Small intestine (tissue), 7 donors: ENCODE measurements at regions not wholly inside any gene's neighbourhood (a gene's known extent, or its start where the extent isn't known, plus 50 kb on each side); places are given as distances from the start of the nearest gene placed in this dataset.
"Not testable (repeated sequence)": the region's sequence is repeated elsewhere in the genome, so short reads cannot be mapped to it uniquely, and the experiment has no call there.

ENCODE experiments used
- DNase-seq, 2 donors: peaks; one replicate each; pipeline versions ENCODE4 v3.0.0 to v3.0.0-alpha.2; 2013
- FAIRE-seq: peaks from 2 replicates; lab custom pipeline; 2012; peaks lifted over from hg19 to GRCh38; lab: Jason Lieb, UNC
- H3K27ac ChIP-seq, 3 donors: one replicate each; pipeline ENCODE4 v1.5.1; 2013; ENCODE audit warnings: low read length in 2 of 3, mild to moderate bottlenecking in 2 of 3, control low read depth in 1 of 3, inconsistent platforms in 1 of 3, low read depth in 1 of 3, moderate library complexity in 1 of 3
- H3K27me3 ChIP-seq, 3 donors: one replicate each; pipeline ENCODE4 v1.6.1; 2013; ENCODE audit warnings: low read length in 3 of 3, inconsistent platforms in 1 of 3; ENCODE audit not compliant: control insufficient read depth in 3 of 3, insufficient read depth in 3 of 3
- H3K36me3 ChIP-seq, 3 donors: one replicate each; pipeline ENCODE4 v1.6.1; 2013; ENCODE audit warnings: low read length in 3 of 3, inconsistent platforms in 1 of 3, low read depth in 1 of 3, mild to moderate bottlenecking in 1 of 3, moderate library complexity in 1 of 3; ENCODE audit not compliant: control insufficient read depth in 3 of 3, insufficient read depth in 2 of 3
- H3K4me1 ChIP-seq, 3 donors: one replicate each; pipeline ENCODE4 v1.6.1; 2013; ENCODE audit warnings: low read length in 2 of 3, inconsistent platforms in 1 of 3, low read depth in 1 of 3, mild to moderate bottlenecking in 1 of 3, moderate library complexity in 1 of 3; ENCODE audit not compliant: control insufficient read depth in 3 of 3, insufficient read depth in 2 of 3
- H3K4me3 ChIP-seq, 3 donors: one replicate each; pipeline ENCODE4 v1.5.1; 2013; ENCODE audit warnings: low read length in 3 of 3, control low read depth in 1 of 3, inconsistent platforms in 1 of 3, low read depth in 1 of 3, mild to moderate bottlenecking in 1 of 3, moderate library complexity in 1 of 3
- H3K9me3 ChIP-seq, 2 donors: one replicate each; pipeline ENCODE4 v1.6.1; 2013; ENCODE audit warnings: low read depth in 1 of 2, low read length in 1 of 2; ENCODE audit not compliant: control insufficient read depth in 2 of 2, insufficient read depth in 1 of 2
- WGBS, 3 donors: extraction: QIAGEN DNeasy Blood & Tissue Kit; methylation state at CpG; one replicate each; pipeline ENCODE4 v1.1.7; 2013; 5-methylcytosine and 5-hydroxymethylcytosine counted together
- donor health status: healthy with polysubstance abuse.
- donor health status: control.
- donor health status: control.
- donor health status: Bipolar disorder and iron deficiency.
- donor health status: healthy.

DNA sequence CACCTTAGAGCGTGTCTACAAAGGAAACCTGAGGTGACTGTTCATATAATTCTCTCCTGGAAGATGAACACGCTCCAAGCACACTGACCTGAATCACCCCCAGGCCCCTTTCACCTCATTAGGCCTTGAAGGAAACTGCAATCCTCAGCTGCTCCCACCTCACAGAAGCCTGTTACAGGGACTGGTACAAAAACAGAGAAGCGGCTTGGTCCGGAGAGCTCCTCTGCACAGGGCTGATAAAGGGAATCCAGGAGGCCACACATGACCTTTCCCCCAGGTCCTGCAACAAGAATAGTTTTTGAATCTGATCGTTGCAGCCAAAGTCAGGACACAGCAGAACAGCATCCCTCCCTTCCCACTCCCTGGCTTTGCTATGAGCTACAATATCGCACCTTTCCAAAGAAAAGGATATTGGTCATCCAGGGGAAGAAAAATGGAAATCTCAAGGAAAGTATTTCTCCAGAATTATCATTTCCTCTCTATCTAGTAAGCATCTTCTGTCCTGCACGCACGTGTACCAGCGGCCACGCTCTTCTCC, 666.7 kb downstream of the UQCRFS1 start:
- Histone ChIP-seq H3K4me3 (no peak overlapping the region), H3K4me1 (no peaks in the 10 kb centered on the region), H3K36me3 (no peaks in the 10 kb centered on the region), H3K9me3 (no peaks in the 10 kb centered on the region), H3K27me3 (no peaks in the 10 kb centered on the region), H3K27ac (no peak overlapping the region)
- 84 to 90% (median 90%) methylated on average over 10 of the region's 10 CpGs for WGBS, 3 donors
- FAIRE-seq (no peak), DNase-seq (no peak)

DNA sequence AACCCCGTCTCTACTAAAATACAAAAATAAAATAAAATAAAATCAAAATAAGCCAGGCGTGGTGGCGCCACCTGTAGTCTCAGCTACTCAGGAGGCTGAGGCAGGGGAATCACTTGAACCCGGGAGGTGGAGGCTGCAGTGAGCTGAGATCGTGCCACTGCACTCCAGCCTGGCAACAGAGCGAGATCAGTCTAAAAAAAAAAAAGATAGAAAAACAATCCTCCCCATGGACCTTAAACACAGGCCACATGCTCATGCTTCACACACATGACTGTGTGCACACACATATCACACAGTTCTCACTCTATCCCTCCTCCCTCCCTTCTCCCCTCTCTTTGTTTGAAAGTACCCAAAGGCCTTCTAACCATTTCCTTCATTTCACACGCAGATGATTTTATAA, 667.6 kb downstream of the UQCRFS1 start:
- H3K4me1 ChIP-seq, H3K4me3 ChIP-seq, H3K27me3 ChIP-seq, FAIRE-seq, H3K27ac ChIP-seq, DNase-seq, H3K36me3 ChIP-seq, H3K9me3 ChIP-seq: not testable (repeated sequence)
- 86 to 87% (median 87%) methylated on average over 7 of the region's 7 CpGs for WGBS, 3 donors

DNA sequence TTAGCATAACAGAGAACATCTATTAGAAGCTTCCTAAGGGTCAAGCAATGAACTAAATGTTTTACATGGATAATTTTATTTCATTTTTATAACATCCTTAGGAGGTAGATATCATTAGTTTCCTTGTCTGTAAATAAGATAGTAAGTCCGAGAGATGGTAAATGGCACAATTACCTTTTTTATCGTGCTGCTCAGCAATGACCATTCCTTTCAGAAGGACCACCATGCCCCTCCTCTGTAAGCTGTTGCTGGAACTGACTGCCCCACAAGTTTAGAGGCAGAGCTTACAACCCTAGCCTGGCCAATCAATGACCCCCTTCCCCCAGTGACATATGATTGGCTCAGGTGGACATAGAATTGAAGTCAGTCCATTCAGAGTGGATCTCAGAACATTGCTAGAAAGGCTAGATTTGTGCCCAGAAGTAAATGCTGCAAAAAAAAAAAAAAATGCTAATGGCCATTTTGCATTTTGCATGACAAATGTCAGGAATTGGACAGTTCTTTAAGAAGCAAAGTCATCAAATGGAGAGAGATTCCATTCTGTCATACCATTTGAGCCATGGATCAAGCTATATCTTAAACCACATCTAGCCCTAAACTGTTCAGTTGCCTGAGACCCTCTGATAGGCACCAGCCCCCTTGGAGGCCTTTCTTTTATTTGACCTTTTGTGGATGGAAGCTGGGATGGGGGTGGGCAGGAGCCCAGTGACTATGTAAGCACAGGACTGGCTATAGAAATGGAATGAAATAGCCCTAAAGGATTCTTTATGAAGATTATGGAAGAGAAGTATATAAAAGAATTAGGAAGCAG, 668.3 kb downstream of the UQCRFS1 start:
- no peaks in the 10 kb centered on the region for H3K27me3 ChIP-seq
- FAIRE-seq (no peak), DNase-seq (no peak)
- H3K9me3 ChIP-seq = no peaks in the 10 kb centered on the region
- H3K4me3 ChIP-seq = no peak overlapping the region
- H3K36me3 ChIP-seq = no peaks in the 10 kb centered on the region
- no peak overlapping the region for H3K27ac ChIP-seq
- no peaks in the 10 kb centered on the region for H3K4me1 ChIP-seq
- whole genome bisulfite sequencing, 3 donors = 88 to 97% (median 91%) methylated on average over 2 of the region's 2 CpGs

DNA sequence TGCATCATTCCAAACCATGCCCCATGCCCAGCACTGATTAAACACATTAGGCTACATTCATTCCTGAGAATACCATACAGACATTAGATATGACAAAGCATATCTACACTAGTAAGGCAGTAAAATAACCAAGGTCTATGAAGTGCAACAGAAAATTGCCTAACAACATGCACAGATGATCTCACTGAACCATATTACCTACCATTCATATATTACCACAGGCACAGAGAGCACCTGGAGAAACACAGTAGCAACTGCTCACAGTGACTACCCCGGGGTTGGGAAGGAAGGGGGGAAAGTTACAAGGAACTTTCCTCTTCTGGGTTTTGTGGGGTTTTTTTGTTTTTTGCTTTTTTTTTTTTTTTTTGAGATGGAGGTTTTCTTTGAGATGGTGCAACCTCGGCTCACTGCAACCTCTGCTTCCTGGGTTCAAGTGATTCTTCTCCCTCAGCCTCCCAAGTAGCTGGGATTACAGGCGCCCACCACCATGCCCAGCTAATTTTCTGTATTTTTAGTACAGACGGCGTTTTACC, 669.6 kb downstream of the UQCRFS1 start:
- H3K36me3 ChIP-seq = no peaks in the 10 kb centered on the region
- H3K4me3 ChIP-seq = no peak overlapping the region
- WGBS, 3 donors = 72 to 79% (median 79%) methylated on average over 5 of the region's 5 CpGs
- H3K9me3 ChIP-seq = no peaks in the 10 kb centered on the region
- H3K4me1 ChIP-seq = no peaks in the 10 kb centered on the region
- H3K27ac ChIP-seq = no peak overlapping the region
- no peak for FAIRE-seq
- H3K27me3 ChIP-seq = no peaks in the 10 kb centered on the region
- DNase-seq = no peak

DNA sequence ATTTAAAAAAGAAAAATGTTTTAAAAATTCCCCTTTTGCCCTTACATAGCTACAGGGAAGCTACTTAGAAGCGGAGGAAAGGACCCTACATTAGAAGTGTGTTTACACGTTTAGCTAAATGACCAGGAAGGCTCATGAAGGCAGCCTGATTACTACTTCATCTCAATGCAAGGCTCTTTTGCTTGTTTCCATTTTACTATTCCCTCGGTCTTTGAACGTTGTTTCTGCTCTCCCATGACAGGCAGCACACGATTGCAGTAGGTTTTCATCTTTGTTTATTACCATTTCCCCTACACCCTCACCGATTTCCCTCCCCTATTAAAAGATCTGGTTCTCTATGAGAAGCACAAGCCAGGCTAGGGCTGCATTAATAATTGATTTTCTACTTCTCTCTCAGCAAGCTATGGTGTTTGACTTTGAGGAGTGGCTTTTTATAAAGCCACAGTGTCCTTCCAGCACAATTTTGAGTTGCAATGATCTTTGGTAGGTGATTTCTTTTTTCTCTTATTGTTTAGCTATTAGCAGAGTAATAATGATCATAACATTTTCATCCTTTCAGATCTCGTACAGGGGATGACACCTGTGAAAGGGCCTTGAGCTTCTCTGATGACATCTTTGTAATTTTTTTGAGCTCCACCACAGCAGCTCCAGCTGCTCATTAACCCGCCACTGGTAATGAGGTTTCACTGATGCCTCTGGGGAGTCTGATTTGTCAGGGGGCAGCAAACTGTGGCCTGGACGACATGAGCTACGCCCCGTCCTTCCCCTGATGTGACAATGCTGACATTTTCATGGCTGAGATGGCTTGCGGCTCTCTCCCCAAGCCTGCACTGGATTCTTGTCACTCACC, 670.3 kb downstream of the UQCRFS1 start:
- 55 to 70% (median 62%) methylated on average over 12 of the region's 12 CpGs for WGBS, 3 donors
- Histone ChIP-seq H3K36me3 (no peaks in the 10 kb centered on the region), H3K4me1 (no peaks in the 10 kb centered on the region), H3K27ac (no peak overlapping the region), H3K9me3 (no peaks in the 10 kb centered on the region), H3K4me3 (no peak overlapping the region), H3K27me3 (no peaks in the 10 kb centered on the region)
- no peak for FAIRE-seq
- no peak for DNase-seq

DNA sequence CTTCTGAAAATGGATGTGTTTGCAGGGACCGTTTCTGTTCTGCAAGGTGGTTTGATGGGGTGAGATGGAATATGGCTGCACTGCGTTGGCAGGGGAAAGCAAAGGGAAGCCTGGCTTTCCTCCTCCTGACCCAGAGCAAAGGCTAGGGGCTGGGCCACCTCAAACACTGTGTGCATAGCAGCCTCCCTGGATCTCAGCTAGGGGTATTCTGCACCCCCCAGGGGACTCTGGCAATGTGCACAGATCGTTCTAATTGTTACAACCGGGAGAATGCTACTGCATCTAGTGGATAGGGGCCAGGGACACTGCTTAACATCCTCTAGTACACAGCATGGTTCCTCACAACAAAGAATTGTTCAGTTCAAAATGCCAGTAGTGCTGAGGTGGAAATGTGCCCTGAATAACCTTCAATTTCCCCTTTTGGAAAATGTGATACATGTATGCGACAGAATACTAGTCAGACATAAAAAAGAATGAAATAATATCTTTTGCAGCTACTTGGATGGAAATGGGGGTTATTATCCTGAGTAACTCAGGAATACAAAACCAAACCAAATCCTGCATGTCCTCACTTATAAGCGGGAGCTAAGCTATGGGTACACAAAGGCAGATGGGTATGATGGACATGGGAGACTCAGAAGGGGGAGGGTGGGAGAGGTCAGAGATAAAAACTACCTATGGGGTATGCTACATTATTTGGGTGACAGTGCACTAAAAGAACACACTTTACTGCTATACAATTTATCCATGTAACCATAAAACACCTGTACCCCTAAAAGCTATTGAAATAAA, 671.2 kb downstream of the UQCRFS1 start:
- Histone ChIP-seq H3K27ac (no peak overlapping the region), H3K27me3 (no peaks in the 10 kb centered on the region), H3K36me3 (no peaks in the 10 kb centered on the region), H3K4me1 (no peaks in the 10 kb centered on the region), H3K9me3 (no peaks in the 10 kb centered on the region), H3K4me3 (no peak overlapping the region)
- DNase-seq (no peak), FAIRE-seq (no peak)
- 80 to 82% (median 82%) methylated on average over 6 of the region's 6 CpGs for WGBS, 3 donors

DNA sequence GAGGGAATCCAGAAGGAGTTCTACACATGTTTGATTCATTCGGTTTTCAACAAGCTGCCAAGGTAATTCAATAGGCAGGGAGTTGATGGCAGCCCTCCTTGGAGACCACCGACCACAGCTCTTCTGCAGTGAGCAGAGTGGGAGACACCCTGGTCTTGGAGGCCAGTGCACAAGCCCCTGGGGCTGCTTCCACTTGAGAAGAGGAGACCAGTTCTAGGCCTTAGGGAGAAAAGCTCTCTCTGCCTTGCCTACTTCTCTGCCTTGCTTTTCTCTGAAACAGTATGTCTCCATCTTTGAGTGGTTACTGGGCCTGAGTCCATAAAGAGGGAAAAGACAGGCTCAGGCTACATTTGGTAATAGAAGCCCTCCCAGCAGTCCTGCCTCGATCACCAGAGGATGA, 671.9 kb downstream of the UQCRFS1 start:
- no peaks in the 10 kb centered on the region for H3K27me3 ChIP-seq
- no peaks in the 10 kb centered on the region for H3K9me3 ChIP-seq
- no peak overlapping the region for H3K4me3 ChIP-seq
- 77 to 85% (median 85%) methylated on average over 3 of the region's 3 CpGs for WGBS, 3 donors
- no peak for FAIRE-seq
- H3K27ac ChIP-seq = no peak overlapping the region
- no peaks in the 10 kb centered on the region for H3K36me3 ChIP-seq
- no peak for DNase-seq
- no peaks in the 10 kb centered on the region for H3K4me1 ChIP-seq

DNA sequence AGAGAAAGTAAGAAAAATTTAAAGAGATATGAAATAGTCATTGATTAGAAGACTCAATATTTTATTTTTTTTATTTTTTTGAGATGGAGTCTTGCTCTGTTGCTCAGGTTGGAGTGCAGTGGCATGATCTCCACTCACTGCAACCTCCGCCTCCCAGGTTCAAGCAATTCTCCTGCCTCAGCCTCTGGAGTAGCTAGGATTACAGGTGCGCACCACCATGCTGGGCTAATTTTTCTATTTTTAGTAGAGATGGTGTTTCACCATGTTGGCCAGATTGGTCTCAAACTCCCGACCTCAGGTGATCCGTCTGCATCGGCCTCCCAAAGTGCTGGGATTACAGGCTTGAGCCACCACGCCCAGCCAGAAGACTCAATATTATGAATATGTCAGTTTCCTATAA, 672.6 kb downstream of the UQCRFS1 start:
- FAIRE-seq, H3K36me3 ChIP-seq: not testable (repeated sequence)
- 81 to 92% (median 85%) methylated on average over 6 of the region's 6 CpGs for WGBS, 3 donors

More for the DNA sequence above, 672.6 kb downstream of the UQCRFS1 start:
- H3K9me3 ChIP-seq, H3K4me1 ChIP-seq, H3K27ac ChIP-seq, DNase-seq, H3K27me3 ChIP-seq, H3K4me3 ChIP-seq: not testable (repeated sequence)
